NCI-H748 (cell line): ENCODE measurements at regions not wholly inside any gene's neighbourhood (a gene's known extent, or its start where the extent isn't known, plus 50 kb on each side); places are given as distances from the start of the nearest gene placed in this dataset.
"Not testable (repeated sequence)": the region's sequence is repeated elsewhere in the genome, so short reads cannot be mapped to it uniquely, and the experiment has no call there.

Experiments used
- DNase-seq: peaks from one replicate; lab custom pipeline; 2025; ENCODE audit not compliant: unreplicated experiment; lab: John Stamatoyannopoulos, UW

- DNase-seq: no peak
These were observed 265.9 kb upstream of the CDYL start for GRCh38 chr6:4510317-4510716.

GRCh38 chr6:4509506-4509905, 266.7 kb upstream of the CDYL start:
- DNase-seq: no peak

- no peak for DNase-seq
These were observed 269.4 kb upstream of the CDYL start for GRCh38 chr6:4506792-4507191.

GRCh38 chr6:4506223-4506622, 270.0 kb upstream of the CDYL start:
- DNase-seq: no peak

GRCh38 chr6:4504700-4505099, 271.5 kb upstream of the CDYL start:
- no peak for DNase-seq

GRCh38 chr6:4503700-4504099, 272.5 kb upstream of the CDYL start:
- no peak for DNase-seq

GRCh38 chr6:4496284-4496683, 279.9 kb upstream of the CDYL start:
- DNase-seq: no peak

- no peak for DNase-seq
These were observed 284.5 kb upstream of the CDYL start for GRCh38 chr6:4491501-4492260.

- DNase-seq: no peak
These were observed 286.7 kb upstream of the CDYL start for GRCh38 chr6:4489538-4489937.

GRCh38 chr6:4488389-4488788, 287.8 kb upstream of the CDYL start:
- no peak for DNase-seq

- no peak for DNase-seq
These were observed 288.7 kb upstream of the CDYL start for GRCh38 chr6:4487538-4487937.

GRCh38 chr6:4486568-4487315, 289.5 kb upstream of the CDYL start:
- DNase-seq: no peak

- no peak for DNase-seq
These were observed 290.5 kb upstream of the CDYL start for GRCh38 chr6:4485735-4486134.

GRCh38 chr6:4482461-4482860, 293.7 kb upstream of the CDYL start:
- no peak for DNase-seq

GRCh38 chr6:4480788-4481735, 295.1 kb upstream of the CDYL start:
- DNase-seq: no peak

GRCh38 chr6:4478098-4478497, 298.1 kb upstream of the CDYL start:
- DNase-seq: no peak

- DNase-seq: no peak
These were observed 301.4 kb upstream of the CDYL start for GRCh38 chr6:4474810-4475209.

GRCh38 chr6:4472969-4473642, 303.1 kb upstream of the CDYL start:
- DNase-seq: peak; percentile 37

GRCh38 chr6:4472222-4472621, 304.0 kb upstream of the CDYL start:
- DNase-seq: no peak

GRCh38 chr6:4471515-4471914, 304.7 kb upstream of the CDYL start:
- DNase-seq: not testable (repeated sequence)

- DNase-seq: no peak
These were observed 305.4 kb upstream of the CDYL start for GRCh38 chr6:4470698-4471210.
